Esophagus (tissue), 2 donors: ENCODE measurements at regions not wholly inside any gene's neighbourhood (a gene's known extent, or its start where the extent isn't known, plus 50 kb on each side); places are given as distances from the start of the nearest gene placed in this dataset.

ENCODE experiments used
- H3K27ac ChIP-seq, 2 donors: one replicate each; pipeline ENCODE4 v1.5.1; 2013; ENCODE audit warnings: low read depth in 2 of 2, mild to moderate bottlenecking in 2 of 2, inconsistent platforms in 1 of 2, low read length in 1 of 2, moderate library complexity in 1 of 2
- H3K27me3 ChIP-seq, 2 donors: one replicate each; pipeline ENCODE4 v1.6.1; 2013; ENCODE audit warnings: low read length in 2 of 2, control low read depth in 1 of 2, mild to moderate bottlenecking in 1 of 2; ENCODE audit not compliant: insufficient read depth in 2 of 2, control insufficient read depth in 1 of 2
- H3K36me3 ChIP-seq, 2 donors: one replicate each; pipeline ENCODE4 v1.6.1; 2013; ENCODE audit warnings: low read length in 1 of 2; ENCODE audit not compliant: control insufficient read depth in 2 of 2, insufficient read depth in 2 of 2
- H3K4me1 ChIP-seq, 2 donors: one replicate each; pipeline ENCODE4 v1.6.1; 2013; ENCODE audit warnings: low read length in 1 of 2; ENCODE audit not compliant: control insufficient read depth in 2 of 2, insufficient read depth in 2 of 2
- H3K4me3 ChIP-seq, 2 donors: one replicate each; pipeline ENCODE4 v1.5.1; 2013; ENCODE audit warnings: low read length in 2 of 2, mild to moderate bottlenecking in 2 of 2, low read depth in 1 of 2, moderate library complexity in 1 of 2
- H3K9me3 ChIP-seq, 2 donors: one replicate each; pipeline ENCODE4 v1.6.1; 2013; ENCODE audit warnings: mild to moderate bottlenecking in 2 of 2, low read depth in 1 of 2, low read length in 1 of 2, moderate library complexity in 1 of 2; ENCODE audit not compliant: control insufficient read depth in 2 of 2, insufficient read depth in 1 of 2
- WGBS, 2 donors: extraction: QIAGEN DNeasy Blood & Tissue Kit; methylation state at CpG; one replicate each; pipeline ENCODE4 v1.1.7; 2013; 5-methylcytosine and 5-hydroxymethylcytosine counted together
- donor health status: healthy with polysubstance abuse.
- donor health status: Bipolar disorder and iron deficiency.

DNA sequence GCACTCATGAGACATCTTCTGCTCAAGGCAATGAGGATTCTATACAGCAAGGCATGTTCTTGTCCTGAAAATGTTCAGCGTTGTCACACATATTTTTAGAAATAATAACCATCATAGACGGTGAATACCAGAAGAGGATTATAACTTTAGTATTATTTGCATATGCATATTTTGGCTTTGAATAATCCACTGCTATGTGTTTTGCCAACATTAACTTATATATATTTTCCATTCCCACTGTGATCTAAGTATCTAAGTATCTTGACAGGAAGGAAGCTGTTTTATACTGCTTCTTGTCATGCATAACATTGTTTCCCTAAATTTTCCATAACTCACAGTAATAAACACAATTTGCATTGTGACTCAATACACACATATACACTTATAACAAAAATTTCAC lies 509.5 kb downstream of the TBL1XR1 start:
- Histone ChIP-seq H3K4me3 (no peak overlapping the region), H3K36me3 (no peaks in the 10 kb centered on the region), H3K4me1 (no peaks in the 10 kb centered on the region), H3K9me3 (peaks cover 0 to 2% of the 10 kb centered on the region in 2 donors), H3K27ac (no peak overlapping the region), H3K27me3 (no peaks in the 10 kb centered on the region)
- 81 to 84% methylated on average over 2 of the region's 2 CpGs for WGBS, 2 donors

DNA sequence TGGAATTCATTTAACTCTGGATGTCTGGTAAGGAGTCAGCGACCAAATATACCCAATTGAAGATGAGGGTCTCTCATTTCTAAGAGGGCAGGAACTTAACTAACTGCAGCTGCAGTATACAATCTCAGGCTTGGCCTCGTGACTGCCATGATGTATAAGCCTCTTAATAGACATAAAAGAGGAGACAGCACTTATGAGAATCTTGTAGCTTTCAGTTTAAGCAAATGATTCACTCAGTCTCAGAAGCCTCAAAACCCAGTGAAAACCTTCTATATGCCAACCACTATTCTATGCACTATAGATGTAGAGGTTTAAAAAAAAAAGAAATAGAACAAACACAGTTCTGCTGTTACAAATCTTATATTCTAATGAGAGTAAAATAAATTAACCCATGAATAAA lies 513.9 kb downstream of the TBL1XR1 start:
- no peak overlapping the region for H3K4me3 ChIP-seq
- peaks cover 0 to 2% of the 10 kb centered on the region in 2 donors for H3K9me3 ChIP-seq
- 72 to 81% methylated on average over 2 of the region's 2 CpGs for WGBS, 2 donors
- no peaks in the 10 kb centered on the region for H3K27me3 ChIP-seq
- H3K36me3 ChIP-seq = no peaks in the 10 kb centered on the region
- no peaks in the 10 kb centered on the region for H3K4me1 ChIP-seq
- no peak overlapping the region for H3K27ac ChIP-seq

DNA sequence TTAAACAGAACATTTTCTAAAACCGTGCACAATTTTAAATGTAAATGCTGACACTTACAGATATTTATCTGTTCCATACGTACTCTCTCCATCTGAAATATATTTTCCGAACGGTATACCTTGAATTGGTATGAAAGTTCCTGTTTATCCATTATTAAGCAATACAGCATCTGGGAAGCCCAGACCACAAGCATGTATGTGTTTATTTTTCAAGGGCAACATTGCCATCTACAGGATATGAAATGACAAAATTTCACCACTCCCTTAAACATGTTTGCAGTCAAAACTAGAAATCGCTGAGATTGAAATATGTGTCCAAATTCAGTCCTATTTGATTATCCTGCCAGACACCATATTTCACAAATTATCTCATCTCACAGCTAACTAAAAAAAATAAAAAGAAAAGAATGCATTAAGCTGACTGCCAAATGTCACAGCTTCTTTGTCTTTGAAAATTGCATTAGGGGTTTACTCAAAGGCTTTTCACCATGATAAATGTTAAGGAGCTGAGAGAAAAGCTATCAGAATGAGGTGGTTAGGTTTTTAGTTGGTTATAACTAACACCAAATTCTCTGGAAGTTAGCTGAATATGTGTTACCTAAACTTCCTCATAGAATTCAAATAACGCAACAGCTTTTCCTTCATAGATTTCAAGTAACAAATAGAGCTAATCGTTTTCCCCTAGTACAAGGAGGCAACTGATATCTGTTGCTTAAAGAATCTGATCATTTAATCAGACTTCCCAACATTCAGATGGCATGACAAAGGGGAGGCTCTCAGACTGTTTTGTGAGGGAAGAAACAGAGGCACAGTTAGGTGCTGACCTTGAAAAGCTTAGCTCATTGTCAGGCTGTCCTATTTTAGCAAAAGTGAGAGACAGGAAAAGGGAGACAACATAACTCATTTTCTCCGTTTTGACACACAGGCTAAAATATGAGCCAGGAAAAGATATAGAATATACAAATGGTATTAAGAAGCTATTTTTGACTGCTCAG lies 533.1 kb downstream of the TBL1XR1 start:
- no peak overlapping the region for H3K4me3 ChIP-seq
- no peaks in the 10 kb centered on the region for H3K4me1 ChIP-seq
- H3K36me3 ChIP-seq = no peaks in the 10 kb centered on the region
- no peak overlapping the region for H3K27ac ChIP-seq
- no peaks in the 10 kb centered on the region for H3K27me3 ChIP-seq
- WGBS, 2 donors = 25 to 26% methylated on average over 8 of the region's 8 CpGs
- H3K9me3 ChIP-seq = no peaks in the 10 kb centered on the region

DNA sequence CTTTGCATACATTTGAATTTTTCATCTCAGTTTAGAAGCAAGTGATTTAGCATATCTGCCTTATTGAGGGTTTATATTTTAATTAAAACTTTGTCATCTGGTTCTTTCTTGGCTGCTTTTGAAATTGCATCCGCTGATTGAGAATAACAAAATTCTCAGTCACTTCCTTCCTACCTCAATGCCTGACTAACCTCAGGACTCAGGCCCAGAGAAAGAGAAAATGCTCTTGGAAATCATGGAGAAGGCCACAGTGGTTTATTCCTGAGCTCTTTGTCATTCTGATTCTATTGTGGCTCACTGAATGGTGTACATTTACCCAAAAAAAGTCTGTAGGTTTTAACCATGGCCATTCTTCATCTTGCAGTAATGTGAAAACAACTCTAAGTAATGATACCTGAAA lies 533.9 kb downstream of the TBL1XR1 start:
- 73 to 77% methylated on average over 1 of the region's 1 CpG for WGBS, 2 donors
- no peaks in the 10 kb centered on the region for H3K27me3 ChIP-seq
- no peaks in the 10 kb centered on the region for H3K36me3 ChIP-seq
- no peak overlapping the region for H3K4me3 ChIP-seq
- H3K9me3 ChIP-seq = no peaks in the 10 kb centered on the region
- H3K27ac ChIP-seq = no peak overlapping the region
- no peaks in the 10 kb centered on the region for H3K4me1 ChIP-seq

DNA sequence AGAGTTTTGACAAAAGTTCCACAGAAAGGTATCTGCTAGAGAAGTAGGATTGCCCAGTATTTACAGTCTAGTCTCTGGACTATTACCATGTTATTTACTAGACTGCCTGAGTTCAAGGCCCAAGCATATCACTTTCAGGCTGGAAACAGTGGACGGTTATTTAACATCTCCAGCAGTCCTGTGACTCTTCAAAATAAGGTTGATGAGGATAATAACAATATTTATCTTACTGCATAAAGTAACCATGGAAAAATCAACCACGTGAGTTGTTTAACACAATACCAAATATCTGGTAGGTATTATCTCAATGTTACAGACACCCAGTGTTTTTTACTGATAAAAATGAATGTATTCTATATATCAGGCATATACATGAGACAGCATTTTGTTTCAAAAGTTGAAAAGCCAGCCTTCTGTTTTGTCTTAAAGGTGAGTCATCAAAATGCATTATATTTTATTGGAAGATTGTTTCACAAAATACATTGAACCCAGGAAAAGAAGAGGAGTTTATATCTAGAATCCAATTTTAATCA lies 535.8 kb downstream of the TBL1XR1 start:
- 80 to 93% methylated on average over 2 of the region's 2 CpGs for WGBS, 2 donors

DNA sequence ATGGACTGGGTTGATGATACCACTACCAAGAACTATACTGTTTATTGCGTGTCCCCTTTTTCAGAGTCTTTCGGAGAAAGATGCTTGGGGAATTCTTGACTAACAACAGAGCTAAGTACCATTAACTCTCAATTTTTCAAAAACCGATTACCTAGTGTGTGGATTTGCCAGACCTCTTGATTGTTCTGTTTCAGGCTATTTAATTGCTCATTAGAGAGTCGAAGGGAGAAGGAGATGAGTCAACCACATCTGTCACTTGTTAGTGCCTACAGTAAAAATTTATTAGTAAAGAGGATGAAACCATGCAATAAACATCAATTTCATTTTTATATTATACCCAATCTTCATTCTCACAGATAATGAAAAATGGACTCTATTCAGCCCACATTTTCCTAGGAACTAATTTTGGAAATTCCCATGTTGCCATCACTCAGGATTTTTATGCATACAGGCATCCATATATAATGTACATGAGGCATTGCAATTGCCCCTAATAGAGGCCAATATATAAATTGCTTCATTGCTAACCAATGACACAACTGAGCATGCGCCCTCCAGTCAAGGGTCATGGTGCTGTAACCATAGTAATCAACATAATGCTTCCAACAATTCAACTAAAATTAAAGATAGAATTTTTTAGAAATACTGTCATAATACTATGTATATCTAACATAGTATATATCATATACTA lies 541.7 kb downstream of the TBL1XR1 start:
- Histone ChIP-seq H3K4me3 (no peak overlapping the region), H3K4me1 (no peaks in the 10 kb centered on the region), H3K36me3 (no peaks in the 10 kb centered on the region), H3K9me3 (no peaks in the 10 kb centered on the region), H3K27ac (no peak overlapping the region), H3K27me3 (no peaks in the 10 kb centered on the region)
- WGBS, 2 donors = 53 to 65% methylated on average over 5 of the region's 5 CpGs

More for the DNA sequence above, 535.8 kb downstream of the TBL1XR1 start:
- Histone ChIP-seq H3K4me3 (no peak overlapping the region), H3K27ac (no peak overlapping the region), H3K27me3 (no peaks in the 10 kb centered on the region), H3K36me3 (no peaks in the 10 kb centered on the region), H3K4me1 (no peaks in the 10 kb centered on the region), H3K9me3 (no peaks in the 10 kb centered on the region)

DNA sequence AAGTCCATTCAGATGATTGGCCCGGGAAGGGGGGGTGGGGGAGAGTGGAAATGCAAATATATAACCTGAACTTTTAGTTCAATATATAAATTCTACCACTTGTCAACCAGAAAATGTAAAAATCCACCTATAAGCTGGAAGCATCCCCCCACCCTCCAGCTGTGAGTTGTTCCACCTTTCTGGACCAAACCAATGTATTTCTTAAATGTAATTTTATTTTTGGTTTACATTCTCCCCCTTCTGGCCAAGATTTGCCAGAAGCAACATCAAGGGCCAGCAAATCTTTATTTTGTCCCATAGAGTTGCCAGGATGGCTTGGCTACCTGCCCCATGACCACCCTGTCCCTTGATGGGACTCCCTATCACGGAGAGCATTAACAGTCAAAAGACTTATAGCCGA lies 545.7 kb downstream of the TBL1XR1 start:
- no peaks in the 10 kb centered on the region for H3K36me3 ChIP-seq
- WGBS, 2 donors = 70 to 71% methylated on average over 3 of the region's 3 CpGs
- H3K4me1 ChIP-seq = no peaks in the 10 kb centered on the region
- H3K27ac ChIP-seq = no peak overlapping the region
- no peaks in the 10 kb centered on the region for H3K27me3 ChIP-seq
- no peaks in the 10 kb centered on the region for H3K9me3 ChIP-seq
- no peak overlapping the region for H3K4me3 ChIP-seq

DNA sequence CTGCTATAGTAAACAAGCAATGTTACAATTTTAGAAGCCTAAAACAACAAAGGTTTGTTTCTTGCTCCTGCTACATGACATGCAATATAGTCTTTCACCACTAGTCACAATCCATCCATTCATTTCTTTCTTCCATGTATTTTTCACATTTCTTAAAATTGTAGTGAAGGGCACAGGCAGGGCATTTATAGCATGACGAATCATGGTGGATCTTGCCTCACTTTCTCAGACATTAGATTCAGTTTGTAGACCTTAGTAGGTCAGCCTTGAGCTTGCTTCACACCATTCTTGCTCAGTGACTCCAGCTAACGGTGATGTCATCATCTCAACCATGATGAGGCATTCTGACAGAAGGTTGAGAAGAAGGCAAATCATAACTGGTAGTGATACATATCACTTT lies 546.8 kb downstream of the TBL1XR1 start:
- 44 to 45% methylated on average over 2 of the region's 2 CpGs for WGBS, 2 donors
- Histone ChIP-seq H3K4me1 (no peaks in the 10 kb centered on the region), H3K4me3 (no peak overlapping the region), H3K36me3 (no peaks in the 10 kb centered on the region), H3K27ac (no peak overlapping the region), H3K27me3 (no peaks in the 10 kb centered on the region), H3K9me3 (no peaks in the 10 kb centered on the region)

DNA sequence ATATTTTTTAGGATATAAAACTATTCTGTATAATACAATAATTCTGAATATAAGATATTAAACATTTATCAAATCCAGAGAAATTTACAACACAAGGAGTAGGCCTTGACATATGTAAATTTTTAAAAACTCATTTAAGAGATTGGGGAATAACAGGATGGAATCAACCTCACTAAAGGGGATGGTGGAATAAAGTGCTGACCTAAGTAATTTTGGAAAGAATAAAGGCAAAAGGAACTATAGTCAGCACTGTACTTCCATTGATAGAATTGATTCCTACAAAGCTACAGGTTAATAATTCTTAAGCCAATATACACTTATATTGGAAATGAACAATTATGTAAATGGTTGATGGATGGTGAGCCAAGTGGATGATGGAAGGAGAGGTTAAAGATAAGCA lies 549.3 kb downstream of the TBL1XR1 start:
- no peaks in the 10 kb centered on the region for H3K36me3 ChIP-seq
- H3K9me3 ChIP-seq = no peaks in the 10 kb centered on the region
- H3K27me3 ChIP-seq = no peaks in the 10 kb centered on the region
- H3K4me3 ChIP-seq = no peak overlapping the region
- H3K27ac ChIP-seq = no peak overlapping the region
- H3K4me1 ChIP-seq = no peaks in the 10 kb centered on the region
